ENCODE measurements at regions not wholly inside any gene's neighbourhood (a gene's known extent, or its start where the extent isn't known, plus 50 kb on each side); places are given as distances from the start of the nearest gene placed in this dataset.

GRCh38 chr2:235358981-235359471 lies 134.8 kb upstream of the AGAP1 start:
- DNase-seq (ENCODE audit: low read depth): no peak

- DNase-seq (ENCODE audit: low read depth): no peak
These were observed 133.4 kb upstream of the AGAP1 start for GRCh38 chr2:235360446-235360845.

GRCh38 chr2:235365743-235366142 lies 128.1 kb upstream of the AGAP1 start:
- no peak for DNase-seq (ENCODE audit: low read depth)

- no peak for DNase-seq (ENCODE audit: low read depth)
These were observed 127.5 kb upstream of the AGAP1 start for GRCh38 chr2:235366390-235366789.

DNA sequence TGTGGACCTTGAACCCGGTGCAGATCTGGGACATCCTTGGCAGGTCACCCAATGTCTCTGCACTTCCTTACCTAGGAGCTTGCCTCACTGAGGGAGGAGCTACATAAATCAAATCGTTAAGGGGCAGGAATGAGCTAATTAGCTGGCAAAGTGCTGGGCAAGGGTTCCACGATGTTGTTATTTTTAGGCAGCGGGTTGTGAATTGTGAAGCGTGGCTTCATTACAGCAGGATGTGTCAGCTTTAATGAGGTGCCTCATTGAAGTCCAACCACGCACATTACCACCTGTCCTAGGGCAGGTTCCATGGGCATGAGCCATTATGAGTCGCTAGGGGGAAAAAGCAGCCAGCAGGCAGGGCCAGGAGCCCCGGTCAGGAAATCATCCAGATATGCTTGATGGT lies 127.0 kb upstream of the AGAP1 start:
- no peak for DNase-seq (ENCODE audit: low read depth)

DNA sequence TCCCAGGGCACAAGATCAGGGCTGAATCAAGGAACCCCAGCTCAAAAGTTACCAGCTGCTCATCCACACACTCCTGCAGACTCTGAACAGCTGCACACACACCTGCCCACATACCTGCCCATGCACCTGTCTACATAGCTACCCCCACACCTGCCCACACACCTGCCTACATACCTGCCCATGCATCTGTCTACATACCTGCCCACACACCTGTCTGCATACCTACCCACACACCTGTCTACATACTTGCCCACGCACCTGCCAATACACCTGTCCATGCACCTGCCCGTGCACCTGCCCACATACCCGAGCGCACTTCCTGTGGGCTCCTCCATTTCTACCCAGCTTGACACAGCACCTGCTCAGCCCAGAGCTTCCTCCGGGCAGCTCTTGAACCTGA lies 122.8 kb upstream of the AGAP1 start:
- DNase-seq (ENCODE audit: low read depth): no peak

DNA sequence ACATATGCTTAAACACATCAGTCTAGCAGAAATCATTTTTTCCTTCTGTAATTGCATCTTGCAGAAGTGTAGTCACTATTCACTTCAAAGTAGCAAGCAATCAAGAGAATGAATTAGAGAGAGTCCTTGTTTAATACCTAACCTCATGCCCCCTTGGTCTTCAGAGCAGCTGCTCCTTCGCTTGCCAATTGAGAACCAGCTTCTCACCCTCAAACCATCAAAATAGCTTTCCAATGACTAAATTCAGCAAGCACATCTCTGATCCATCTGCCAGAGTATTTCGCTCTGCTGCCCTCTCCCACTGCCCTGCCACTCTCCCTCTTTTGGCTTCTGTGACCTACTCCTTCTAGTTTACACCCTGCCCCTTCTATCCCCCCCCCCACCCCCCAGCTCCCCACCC lies 120.7 kb upstream of the AGAP1 start:
- DNase-seq (ENCODE audit: low read depth): no peak

DNA sequence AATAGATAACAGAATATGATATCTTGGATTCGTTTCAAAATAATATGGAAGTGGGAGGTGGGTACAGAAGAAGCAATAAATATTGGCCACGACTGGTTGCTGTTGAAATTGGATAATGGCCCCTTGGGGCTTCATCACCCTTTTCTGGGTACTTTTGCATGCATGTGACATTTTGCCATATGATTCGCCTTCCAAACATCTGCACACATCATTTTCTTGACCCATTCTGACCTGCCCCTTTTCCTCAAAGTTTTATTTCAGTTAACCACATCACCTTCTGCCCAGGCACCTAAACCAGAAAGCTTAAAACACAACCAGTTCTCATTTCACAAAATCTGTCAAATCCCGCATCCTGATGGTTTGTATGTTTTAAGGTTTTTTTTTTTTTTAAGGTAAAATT lies 116.7 kb upstream of the AGAP1 start:
- no peak for DNase-seq (ENCODE audit: low read depth)

DNA sequence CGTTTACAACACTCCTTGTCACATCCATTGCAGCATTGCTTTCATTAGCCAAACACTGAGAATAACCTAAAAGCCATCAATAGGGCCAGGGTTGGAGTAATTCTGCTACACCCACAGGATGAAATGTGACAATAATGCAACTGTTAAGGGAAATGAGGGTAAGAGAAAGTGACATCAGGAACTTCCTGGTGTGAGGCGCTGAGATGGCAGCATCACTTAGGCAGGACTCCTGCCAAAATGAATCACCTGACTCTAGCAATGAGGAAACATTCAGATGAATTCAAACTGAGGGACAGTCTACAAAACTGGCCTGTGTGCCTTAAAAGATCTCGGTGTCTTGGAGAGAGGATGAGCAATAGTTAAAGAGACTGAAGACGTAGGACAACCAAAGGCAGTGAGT lies 115.6 kb upstream of the AGAP1 start:
- DNase-seq (ENCODE audit: low read depth): no peak

DNA sequence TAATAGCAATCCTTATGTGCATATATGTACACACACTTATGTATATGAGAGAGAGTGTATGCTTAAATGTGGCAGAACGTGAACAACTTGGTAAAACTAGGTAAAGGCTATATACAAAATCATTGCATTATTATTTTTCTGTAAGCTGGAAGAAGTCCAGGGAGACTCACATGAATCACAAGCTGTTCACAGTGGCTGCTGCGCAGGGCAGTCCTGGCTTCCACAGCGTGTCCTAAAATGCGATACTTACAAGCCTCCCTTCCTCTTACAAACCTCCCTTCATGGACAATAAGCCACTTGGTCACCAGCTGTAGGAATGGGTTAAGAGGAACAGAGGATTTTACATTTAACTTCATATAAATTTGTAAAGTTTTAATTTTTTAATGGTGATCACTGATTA lies 114.9 kb upstream of the AGAP1 start:
- no peak for DNase-seq (ENCODE audit: low read depth)

DNA sequence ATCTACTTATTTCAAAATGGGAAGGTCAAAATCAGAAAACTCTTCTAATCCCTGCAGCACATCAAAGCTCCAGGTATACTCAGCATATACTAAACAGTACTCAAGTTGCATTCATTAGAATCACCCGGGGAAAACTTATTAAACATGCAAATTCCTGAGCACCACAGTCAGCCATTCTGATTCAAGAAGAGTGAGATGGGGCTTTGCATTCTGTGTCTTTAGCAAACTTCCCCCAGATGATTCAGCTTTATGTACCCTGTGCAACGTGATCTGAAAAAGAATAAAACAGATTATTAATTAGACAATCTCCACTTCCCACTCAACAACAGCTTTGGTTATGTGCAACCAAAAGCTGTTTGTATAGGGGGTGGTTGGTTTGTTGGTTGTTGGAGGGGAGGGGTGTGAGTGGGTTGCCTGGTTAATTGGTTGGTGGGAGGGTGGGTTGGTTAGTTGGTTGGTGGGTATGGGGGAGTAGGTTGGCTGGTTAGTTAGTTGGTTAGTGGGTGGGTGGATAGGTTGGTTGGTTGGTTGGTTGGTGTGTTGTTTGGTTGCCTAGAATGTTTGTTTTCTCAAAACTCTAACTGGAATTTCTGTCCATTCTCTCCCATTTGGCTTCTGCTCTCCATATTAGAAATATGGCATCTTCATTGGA lies 112.5 kb upstream of the AGAP1 start:
- no peak for DNase-seq (ENCODE audit: low read depth)

DNA sequence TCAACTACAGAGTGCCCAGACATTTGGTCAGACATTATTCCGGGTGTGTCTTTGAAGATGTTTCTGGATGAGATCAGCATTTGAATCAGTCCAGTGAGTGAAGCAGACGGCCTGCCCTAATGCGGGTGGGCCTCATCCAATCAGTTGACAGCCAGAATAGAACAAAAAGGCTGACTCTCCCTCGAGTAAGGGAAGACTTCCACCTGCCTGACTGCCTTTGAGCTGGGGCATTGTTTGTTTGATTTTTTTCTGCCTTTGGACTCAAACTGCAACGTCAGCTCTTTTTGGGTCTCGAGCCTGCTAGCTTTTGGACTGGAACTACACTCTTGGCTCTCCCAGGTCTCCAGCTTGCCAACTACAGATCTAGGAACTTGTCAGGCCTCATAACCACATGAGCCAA lies 111.7 kb upstream of the AGAP1 start:
- DNase-seq (ENCODE audit: low read depth): no peak

- no peak for DNase-seq (ENCODE audit: low read depth)
These were observed 111.2 kb upstream of the AGAP1 start for GRCh38 chr2:235382601-235383000.

GRCh38 chr2:235383272-235383843 lies 110.5 kb upstream of the AGAP1 start:
- DNase-seq (ENCODE audit: low read depth): no peak

GRCh38 chr2:235384624-235385023 lies 109.2 kb upstream of the AGAP1 start:
- no peak for DNase-seq (ENCODE audit: low read depth)

GRCh38 chr2:235389626-235390025 lies 104.2 kb upstream of the AGAP1 start:
- no peak for DNase-seq (ENCODE audit: low read depth)

DNA sequence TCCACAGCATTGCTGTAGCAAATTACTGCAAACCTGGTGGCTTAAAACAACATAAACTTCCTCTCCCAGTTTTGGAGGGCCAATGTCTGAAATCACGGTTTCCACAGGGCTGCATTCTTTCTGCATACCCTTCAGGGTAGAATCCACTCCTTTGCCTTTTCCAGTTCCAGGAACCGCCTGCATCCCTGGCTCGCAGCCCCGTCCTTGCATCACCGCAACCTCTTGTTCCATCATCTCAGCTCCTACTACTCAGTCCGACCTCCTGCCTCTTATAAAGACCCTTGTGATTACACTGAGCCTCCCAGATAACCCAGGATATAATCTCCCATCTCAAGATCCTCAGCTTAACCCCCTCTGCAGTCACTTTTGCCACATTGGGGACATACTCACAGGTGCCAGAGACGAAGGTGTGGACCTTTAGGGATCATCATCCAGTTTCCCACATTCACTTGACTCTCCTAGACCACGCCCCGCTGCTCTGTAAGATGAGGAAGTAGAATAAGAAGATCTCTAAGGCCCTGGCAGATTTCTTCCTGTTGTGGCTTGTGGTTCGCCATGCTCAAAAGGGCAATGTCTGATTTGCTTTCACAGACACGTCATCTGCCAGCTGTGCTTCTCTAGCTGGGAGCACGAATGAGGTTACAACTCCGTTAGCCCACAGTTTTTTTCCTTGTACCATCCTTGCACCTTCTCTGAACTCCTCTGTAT lies 103.6 kb upstream of the AGAP1 start:
- peak; percentile 1 for DNase-seq (ENCODE audit: low read depth)

- no peak for DNase-seq (ENCODE audit: low read depth)
These were observed 103.0 kb upstream of the AGAP1 start for GRCh38 chr2:235390816-235391194.

- DNase-seq (ENCODE audit: low read depth): no peak
These were observed 101.8 kb upstream of the AGAP1 start for GRCh38 chr2:235391921-235392615.

DNA sequence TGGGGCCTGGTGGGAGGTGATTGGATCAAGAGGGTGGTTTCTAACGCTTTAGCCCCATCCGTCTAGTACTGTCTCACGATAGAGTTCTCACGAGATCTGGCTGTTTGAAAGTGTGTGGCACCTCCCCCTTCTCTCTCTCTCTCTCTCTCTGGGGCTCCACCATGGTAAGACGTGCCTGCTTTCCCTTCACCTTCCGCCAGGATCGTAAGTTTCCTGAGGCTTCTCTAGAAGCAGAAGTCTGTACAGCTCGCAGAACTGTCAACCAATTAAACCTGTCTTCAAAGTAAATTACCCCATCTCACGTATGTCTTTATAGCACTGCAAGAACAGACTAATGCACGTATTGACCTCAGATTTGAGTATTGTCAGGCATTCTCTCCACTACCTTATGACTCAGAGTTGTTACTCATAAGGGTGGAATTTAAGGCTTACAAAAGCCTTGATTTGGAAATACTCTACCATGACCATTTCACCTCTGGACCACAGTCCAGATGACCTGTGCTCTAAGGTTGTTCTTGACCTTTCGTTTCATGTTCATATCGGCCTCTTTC lies 99.5 kb upstream of the AGAP1 start:
- DNase-seq (ENCODE audit: low read depth): no peak

- no peak for DNase-seq (ENCODE audit: low read depth)
These were observed 97.6 kb upstream of the AGAP1 start for GRCh38 chr2:235396071-235396846.

DNA sequence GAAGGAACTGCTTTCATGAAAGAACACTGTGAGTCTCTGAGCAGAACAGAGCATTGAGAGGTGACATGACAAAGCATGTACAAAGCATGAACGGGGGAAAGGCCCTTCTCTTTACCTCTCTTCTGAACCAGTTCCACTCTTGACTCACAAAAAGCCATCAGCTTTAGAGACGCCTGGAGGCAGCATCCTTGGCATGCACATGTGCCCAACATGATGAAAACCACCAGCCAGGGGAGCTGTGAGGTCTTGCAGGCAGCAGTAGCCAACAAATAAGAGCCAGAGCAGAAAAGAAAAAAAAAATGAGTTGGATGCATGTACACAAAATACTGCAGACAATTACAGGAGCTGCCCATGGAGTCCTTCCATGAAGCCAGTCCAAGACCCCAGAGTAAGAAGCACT lies 95.5 kb upstream of the AGAP1 start:
- DNase-seq (ENCODE audit: low read depth): no peak

Measured in stimulated activated CD8-positive, alpha-beta memory T cell treated with anti-CD3 and anti-CD28 coated beads, Interleukin-15, amount 100 ng/mL, for 1 hour (primary cell).